Thoracic aorta (tissue), 2 donors: ENCODE measurements at regions not wholly inside any gene's neighbourhood (a gene's known extent, or its start where the extent isn't known, plus 50 kb on each side); places are given as distances from the start of the nearest gene placed in this dataset.

Experiments used
- ATAC-seq: fragments of 150-250 bp; one replicate; pipeline ENCODE4 v1.8.0; 2017; ENCODE audit warnings: low read depth; ENCODE audit not compliant: insufficient number of reproducible peaks, low FRiP score
- DNase-seq: peaks from one replicate; pipeline ENCODE4 v3.0.0-alpha.2; 2020; ENCODE audit warnings: low spot score
- H3K27ac ChIP-seq, 2 donors: fragments of 200-600 bp; sonication (generic); 1 replicate in 1 of 2; 2 replicates in 1 of 2; pipeline ENCODE4 v1.5.1; 2016; ENCODE audit warnings: mild to moderate bottlenecking in 2 of 2, moderate library complexity in 2 of 2
- H3K27me3 ChIP-seq: fragments of 200-600 bp; sonication (generic); replicated peaks from 2 replicates; pipeline ENCODE4 v1.6.0; 2016; ENCODE audit warnings: mild to moderate bottlenecking; ENCODE audit not compliant: insufficient read depth
- H3K36me3 ChIP-seq: fragments of 200-600 bp; sonication (generic); one replicate; pipeline ENCODE4 v1.5.1; 2016
- H3K4me1 ChIP-seq, 2 donors: fragments of 200-600 bp; sonication (generic); 1 replicate in 1 of 2; 2 replicates in 1 of 2; pipeline versions ENCODE4 v1.5.1 to v1.6.0; 2016; ENCODE audit warnings: low read depth in 2 of 2, mild to moderate bottlenecking in 1 of 2; ENCODE audit not compliant: control insufficient read depth in 1 of 2
- H3K4me3 ChIP-seq: fragments of 200-600 bp; sonication (generic); 2 replicates; pipeline ENCODE4 v1.5.1; 2016; ENCODE audit warnings: mild to moderate bottlenecking
- H3K9me3 ChIP-seq: fragments of 200-600 bp; sonication (generic); 2 replicates; pipeline ENCODE4 v1.5.1; 2016
- CTCF ChIP-seq: fragments of 200-600 bp; sonication (generic); IDR thresholded peaks from one replicate; pipeline ENCODE4 v1.5.1; 2019; ENCODE audit warnings: antibody characterized with exemption

GRCh38 chrX:46318551-46318950 lies 226.7 kb downstream of the ZNF674 start:
- no peaks in the 10 kb centered on the region for H3K4me1 ChIP-seq
- DNase-seq: no peak
- TF ChIP-seq CTCF: no peak
- H3K9me3 ChIP-seq: no peaks in the 10 kb centered on the region
- no peak for ATAC-seq
- H3K4me3 ChIP-seq: no peak overlapping the region
- H3K27me3 ChIP-seq: no peaks in the 10 kb centered on the region
- no peaks in the 10 kb centered on the region for H3K36me3 ChIP-seq
- H3K27ac ChIP-seq: no peak overlapping the region

- Histone ChIP-seq H3K9me3 (no peaks in the 10 kb centered on the region), H3K4me3 (no peak overlapping the region), H3K27me3 (no peaks in the 10 kb centered on the region), H3K4me1 (peaks cover 0 to 2% of the 10 kb centered on the region in 2 donors), H3K36me3 (no peaks in the 10 kb centered on the region), H3K27ac (no peak overlapping the region)
- TF ChIP-seq CTCF: no peak
- ATAC-seq: no peak
- DNase-seq: no peak
These were observed 228.1 kb downstream of the ZNF674 start for GRCh38 chrX:46317163-46317562.

- no peak for DNase-seq
- no peak for ATAC-seq
- no peaks in the 10 kb centered on the region for H3K36me3 ChIP-seq
- peaks cover 0 to 12% of the 10 kb centered on the region in 2 donors for H3K4me1 ChIP-seq
- peak overlapping the region in 1 of 2 donors; percentile 15 for H3K27ac ChIP-seq
- TF ChIP-seq CTCF: no peak
- no peaks in the 10 kb centered on the region for H3K27me3 ChIP-seq
- H3K4me3 ChIP-seq: no peak overlapping the region
- H3K9me3 ChIP-seq: no peaks in the 10 kb centered on the region
These were observed 233.6 kb downstream of the ZNF674 start for GRCh38 chrX:46311581-46312120.

GRCh38 chrX:46310815-46311497 lies 234.3 kb downstream of the ZNF674 start:
- ATAC-seq (no peak), DNase-seq (no peak)
- Histone ChIP-seq H3K4me1 (peaks cover 0 to 12% of the 10 kb centered on the region in 2 donors), H3K9me3 (no peaks in the 10 kb centered on the region), H3K27ac (peak overlapping the region in 1 of 2 donors; percentile 15), H3K27me3 (no peaks in the 10 kb centered on the region), H3K4me3 (no peak overlapping the region), H3K36me3 (no peaks in the 10 kb centered on the region)
- TF ChIP-seq CTCF: no peak

GRCh38 chrX:46308110-46308509 lies 237.1 kb downstream of the ZNF674 start:
- DNase-seq (no peak), ATAC-seq (no peak)
- Histone ChIP-seq H3K9me3 (no peaks in the 10 kb centered on the region), H3K4me3 (no peak overlapping the region), H3K27me3 (no peaks in the 10 kb centered on the region), H3K4me1 (peaks cover 0 to 12% of the 10 kb centered on the region in 2 donors), H3K27ac (no peak overlapping the region), H3K36me3 (no peaks in the 10 kb centered on the region)
- TF ChIP-seq CTCF: no peak
